ENCODE measurements at regions not wholly inside any gene's neighbourhood (a gene's known extent, or its start where the extent isn't known, plus 50 kb on each side); places are given as distances from the start of the nearest gene placed in this dataset.
A peak's percentile ranks its signal among the peaks of the same experiment; 100 is the strongest.
"Not testable (repeated sequence)": the region's sequence is repeated elsewhere in the genome, so short reads cannot be mapped to it uniquely, and the experiment has no call there.

- peak; percentile 24 for DNase-seq (ENCODE audit: low spot score)
Observed at GRCh38 chr7:81182056-81182455, 263.2 kb upstream of the SEMA3C start.

- DNase-seq (ENCODE audit: low spot score) = no peak
Observed at GRCh38 chr7:81181066-81181465, 262.2 kb upstream of the SEMA3C start.

GRCh38 chr7:81180573-81180972, 261.7 kb upstream of the SEMA3C start:
- no peak for DNase-seq (ENCODE audit: low spot score)

- no peak for DNase-seq (ENCODE audit: low spot score)
Observed at GRCh38 chr7:81175275-81175940, 256.6 kb upstream of the SEMA3C start.

GRCh38 chr7:81173766-81174281, 255.0 kb upstream of the SEMA3C start:
- DNase-seq (ENCODE audit: low spot score) = no peak

GRCh38 chr7:81170291-81170690, 251.4 kb upstream of the SEMA3C start:
- DNase-seq (ENCODE audit: low spot score) = no peak

GRCh38 chr7:81167934-81168333, 249.1 kb upstream of the SEMA3C start:
- DNase-seq (ENCODE audit: low spot score) = no peak

- no peak for DNase-seq (ENCODE audit: low spot score)
Observed at GRCh38 chr7:81165070-81165469, 246.2 kb upstream of the SEMA3C start.

GRCh38 chr7:81162771-81163525, 244.1 kb upstream of the SEMA3C start:
- DNase-seq (ENCODE audit: low spot score) = no peak

GRCh38 chr7:81162234-81162633, 243.4 kb upstream of the SEMA3C start:
- no peak for DNase-seq (ENCODE audit: low spot score)

- no peak for DNase-seq (ENCODE audit: low spot score)
Observed at GRCh38 chr7:81161451-81162075, 242.7 kb upstream of the SEMA3C start.

GRCh38 chr7:81159402-81159801, 240.6 kb upstream of the SEMA3C start:
- DNase-seq (ENCODE audit: low spot score) = no peak

- DNase-seq (ENCODE audit: low spot score) = no peak
Observed at GRCh38 chr7:81158189-81158588, 239.3 kb upstream of the SEMA3C start.

GRCh38 chr7:81155654-81156373, 237.0 kb upstream of the SEMA3C start:
- DNase-seq (ENCODE audit: low spot score) = no peak

- DNase-seq (ENCODE audit: low spot score) = no peak
Observed at GRCh38 chr7:81154565-81154964, 235.7 kb upstream of the SEMA3C start.

- not testable (repeated sequence) for DNase-seq (ENCODE audit: low spot score)
Observed at GRCh38 chr7:81152925-81153324, 234.1 kb upstream of the SEMA3C start.

GRCh38 chr7:81150951-81151361, 232.1 kb upstream of the SEMA3C start:
- no peak for DNase-seq (ENCODE audit: low spot score)

- DNase-seq (ENCODE audit: low spot score) = no peak
Observed at GRCh38 chr7:81143856-81144255, 225.0 kb upstream of the SEMA3C start.

GRCh38 chr7:81141257-81142205, 222.7 kb upstream of the SEMA3C start:
- DNase-seq (ENCODE audit: low spot score) = not testable (repeated sequence)

- no peak for DNase-seq (ENCODE audit: low spot score)
Observed at GRCh38 chr7:81140775-81141174, 221.9 kb upstream of the SEMA3C start.

GRCh38 chr7:81140252-81140651, 221.4 kb upstream of the SEMA3C start:
- DNase-seq (ENCODE audit: low spot score) = no peak
